H1 (cell line): ENCODE measurements at regions not wholly inside any gene's neighbourhood (a gene's known extent, or its start where the extent isn't known, plus 50 kb on each side); places are given as distances from the start of the nearest gene placed in this dataset.

Experiments used
- CBX8 ChIP-seq: fragments of 300-800, 300-1000 bp; sonication (generic); IDR thresholded peaks from 2 replicates; pipeline ENCODE4 v1.7.1; 2016; ENCODE audit warnings: low read depth, low read length, borderline replicate concordance
- CHD7 ChIP-seq: fragments of 300-600 bp; sonication (generic); IDR thresholded peaks from 2 replicates; pipeline ENCODE4 v1.7.1; 2012; ENCODE audit warnings: low read length, moderate library complexity, mild to moderate bottlenecking, inconsistent platforms; ENCODE audit not compliant: insufficient replicate concordance
- HDAC2 ChIP-seq, 2 experiments: fragments of 300-600 bp in 1 of 2; sonication (generic) in 1 of 2; IDR thresholded peaks; 2 replicates each; pipeline ENCODE4 v1.6.1; 2011 to 2012; ENCODE audit warnings: low read depth in 2 of 2, low read length in 2 of 2, mild to moderate bottlenecking in 2 of 2, moderate library complexity in 2 of 2, borderline replicate concordance in 1 of 2, inconsistent platforms in 1 of 2

DNA sequence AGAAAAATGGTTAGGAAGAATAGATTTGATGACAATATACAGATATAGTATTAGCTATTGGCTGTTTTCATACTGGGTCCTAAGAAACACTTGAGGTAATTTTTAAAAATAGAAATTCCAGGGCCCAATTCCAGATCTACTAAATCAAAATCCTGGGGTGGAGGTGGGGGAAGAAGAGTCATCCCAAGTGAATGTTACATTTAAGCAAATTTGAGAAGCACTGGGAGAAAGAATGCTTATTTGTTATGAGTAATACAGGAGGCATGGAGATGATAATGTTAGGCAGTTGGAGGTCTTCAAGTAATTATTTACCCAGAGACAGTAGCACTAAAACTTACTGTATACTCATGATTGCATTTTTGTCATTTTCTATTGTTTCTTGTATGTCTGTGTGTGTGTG is 93.0 kb upstream of the DAB2 start (continued):
- no peak for TF ChIP-seq CHD7
- no peak for TF ChIP-seq HDAC2 (IDR thresholded peaks at IDR 0.05; ENCODE audit: borderline replicate concordance in 1 of 2, low read depth in 2 of 2, low read length in 2 of 2)
- TF ChIP-seq CBX8, result no peak
